ENCODE measurements at regions not wholly inside any gene's neighbourhood (a gene's known extent, or its start where the extent isn't known, plus 50 kb on each side); places are given as distances from the start of the nearest gene placed in this dataset.

DNA sequence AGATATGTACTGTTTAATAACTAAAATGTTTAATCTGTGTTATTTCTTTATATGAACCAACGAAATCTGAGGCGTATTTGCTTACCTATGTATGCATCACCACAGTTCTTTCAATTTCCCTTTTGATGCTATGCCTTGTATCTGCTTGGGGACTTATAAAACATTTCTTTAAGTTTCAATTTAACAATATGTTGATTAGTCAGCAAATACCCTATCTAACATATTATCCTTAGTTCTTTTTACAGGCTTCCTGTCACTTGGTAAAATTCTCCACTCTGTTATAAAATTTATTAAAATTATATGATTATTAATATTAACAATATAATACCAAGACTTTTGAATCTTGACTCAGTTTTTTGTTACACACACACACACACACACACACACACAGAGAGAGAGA, 174.3 kb downstream of the CPS1 start:
- no peaks in the 10 kb centered on the region for H3K9me3 ChIP-seq (ENCODE audit: control insufficient read depth in 1 of 2, insufficient read depth in 1 of 2, low read depth in 1 of 2, low read length in 2 of 2)
- CTCF ChIA-PET: no interaction called here

More for the DNA sequence above, 174.3 kb downstream of the CPS1 start:
- Histone ChIP-seq H4K20me1 (ENCODE audit: insufficient read depth) (no peaks in the 10 kb centered on the region), H3K27me3 (ENCODE audit: insufficient read depth, low read length) (no peaks in the 10 kb centered on the region), H3K79me2 (ENCODE audit: insufficient read depth, low read length) (no peaks in the 10 kb centered on the region), H2AFZ (ENCODE audit: low read depth, low read length, poor library complexity, severe bottlenecking) (no peak overlapping the region), H3K36me3 (ENCODE audit: control insufficient read depth in 1 of 2, insufficient read depth in 2 of 2, low read length in 2 of 2) (no peaks in the 10 kb centered on the region), H3K4me1 (ENCODE audit: control insufficient read depth in 1 of 2, insufficient read depth in 2 of 2, low read length in 2 of 2) (no peaks in the 10 kb centered on the region), H3K4me3 (replicated peaks in 1 of 2; ENCODE audit: low read depth in 1 of 2, low read length in 2 of 2) (no peak overlapping the region), H3K27ac (ENCODE audit: low read depth, low read length) (no peak overlapping the region), H3K4me2 (ENCODE audit: low read length) (no peak overlapping the region), H3K9me2 (ENCODE audit: insufficient read depth) (no peaks in the 10 kb centered on the region), H3K9ac (ENCODE audit: low read length) (no peak overlapping the region)
- POLR2A ChIA-PET: no interaction called here
- DNase-seq (ENCODE audit: low read depth, low spot score) (no peak), ATAC-seq (no peak)
- TF ChIP-seq, protein P1, sequence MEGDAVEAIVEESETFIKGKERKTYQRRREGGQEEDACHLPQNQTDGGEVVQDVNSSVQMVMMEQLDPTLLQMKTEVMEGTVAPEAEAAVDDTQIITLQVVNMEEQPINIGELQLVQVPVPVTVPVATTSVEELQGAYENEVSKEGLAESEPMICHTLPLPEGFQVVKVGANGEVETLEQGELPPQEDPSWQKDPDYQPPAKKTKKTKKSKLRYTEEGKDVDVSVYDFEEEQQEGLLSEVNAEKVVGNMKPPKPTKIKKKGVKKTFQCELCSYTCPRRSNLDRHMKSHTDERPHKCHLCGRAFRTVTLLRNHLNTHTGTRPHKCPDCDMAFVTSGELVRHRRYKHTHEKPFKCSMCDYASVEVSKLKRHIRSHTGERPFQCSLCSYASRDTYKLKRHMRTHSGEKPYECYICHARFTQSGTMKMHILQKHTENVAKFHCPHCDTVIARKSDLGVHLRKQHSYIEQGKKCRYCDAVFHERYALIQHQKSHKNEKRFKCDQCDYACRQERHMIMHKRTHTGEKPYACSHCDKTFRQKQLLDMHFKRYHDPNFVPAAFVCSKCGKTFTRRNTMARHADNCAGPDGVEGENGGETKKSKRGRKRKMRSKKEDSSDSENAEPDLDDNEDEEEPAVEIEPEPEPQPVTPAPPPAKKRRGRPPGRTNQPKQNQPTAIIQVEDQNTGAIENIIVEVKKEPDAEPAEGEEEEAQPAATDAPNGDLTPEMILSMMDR (IDR thresholded peaks at IDR 0.05 in 2 of 3, conservative IDR thresholded peaks at IDR 0.05 in 1 of 3; ENCODE audit: borderline replicate concordance in 1 of 3, insufficient read depth in 1 of 3, low read depth in 2 of 3, low read length in 2 of 3): no peak
- TF ChIP-seq ELF1 (IDR thresholded peaks at IDR 0.05; ENCODE audit: borderline replicate concordance, low read depth) (no peak), CBX3 (IDR thresholded peaks at IDR 0.05; ENCODE audit: low read depth) (no peak), SIN3A (IDR thresholded peaks at IDR 0.05; ENCODE audit: low read depth) (no peak), YY1 (IDR thresholded peaks at IDR 0.05; ENCODE audit: extremely low read depth, insufficient replicate concordance, low read depth, low read length) (no peak), POLR2A (IDR thresholded peaks at IDR 0.05; ENCODE audit: borderline replicate concordance, extremely low read depth, insufficient read depth, insufficient read length) (no peak), POLR2AphosphoS5 (IDR thresholded peaks at IDR 0.05; ENCODE audit: low read depth, low read length) (no peak), ZFX (IDR thresholded peaks at IDR 0.05) (no peak), ZNF274 (IDR thresholded peaks at IDR 0.05; ENCODE audit: low read depth, low read length) (no peak), TCF7L2 (IDR thresholded peaks at IDR 0.05; ENCODE audit: borderline replicate concordance, extremely low read depth, insufficient read depth, insufficient read length) (no peak), EGR1 (IDR thresholded peaks at IDR 0.05; ENCODE audit: low read depth) (no peak), FOSL1 (IDR thresholded peaks at IDR 0.05; ENCODE audit: low read depth) (no peak)
- TF ChIP-seq, protein P2, sequence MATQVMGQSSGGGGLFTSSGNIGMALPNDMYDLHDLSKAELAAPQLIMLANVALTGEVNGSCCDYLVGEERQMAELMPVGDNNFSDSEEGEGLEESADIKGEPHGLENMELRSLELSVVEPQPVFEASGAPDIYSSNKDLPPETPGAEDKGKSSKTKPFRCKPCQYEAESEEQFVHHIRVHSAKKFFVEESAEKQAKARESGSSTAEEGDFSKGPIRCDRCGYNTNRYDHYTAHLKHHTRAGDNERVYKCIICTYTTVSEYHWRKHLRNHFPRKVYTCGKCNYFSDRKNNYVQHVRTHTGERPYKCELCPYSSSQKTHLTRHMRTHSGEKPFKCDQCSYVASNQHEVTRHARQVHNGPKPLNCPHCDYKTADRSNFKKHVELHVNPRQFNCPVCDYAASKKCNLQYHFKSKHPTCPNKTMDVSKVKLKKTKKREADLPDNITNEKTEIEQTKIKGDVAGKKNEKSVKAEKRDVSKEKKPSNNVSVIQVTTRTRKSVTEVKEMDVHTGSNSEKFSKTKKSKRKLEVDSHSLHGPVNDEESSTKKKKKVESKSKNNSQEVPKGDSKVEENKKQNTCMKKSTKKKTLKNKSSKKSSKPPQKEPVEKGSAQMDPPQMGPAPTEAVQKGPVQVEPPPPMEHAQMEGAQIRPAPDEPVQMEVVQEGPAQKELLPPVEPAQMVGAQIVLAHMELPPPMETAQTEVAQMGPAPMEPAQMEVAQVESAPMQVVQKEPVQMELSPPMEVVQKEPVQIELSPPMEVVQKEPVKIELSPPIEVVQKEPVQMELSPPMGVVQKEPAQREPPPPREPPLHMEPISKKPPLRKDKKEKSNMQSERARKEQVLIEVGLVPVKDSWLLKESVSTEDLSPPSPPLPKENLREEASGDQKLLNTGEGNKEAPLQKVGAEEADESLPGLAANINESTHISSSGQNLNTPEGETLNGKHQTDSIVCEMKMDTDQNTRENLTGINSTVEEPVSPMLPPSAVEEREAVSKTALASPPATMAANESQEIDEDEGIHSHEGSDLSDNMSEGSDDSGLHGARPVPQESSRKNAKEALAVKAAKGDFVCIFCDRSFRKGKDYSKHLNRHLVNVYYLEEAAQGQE (IDR thresholded peaks at IDR 0.05; ENCODE audit: low read depth): no peak
- TF ChIP-seq, protein P3, sequence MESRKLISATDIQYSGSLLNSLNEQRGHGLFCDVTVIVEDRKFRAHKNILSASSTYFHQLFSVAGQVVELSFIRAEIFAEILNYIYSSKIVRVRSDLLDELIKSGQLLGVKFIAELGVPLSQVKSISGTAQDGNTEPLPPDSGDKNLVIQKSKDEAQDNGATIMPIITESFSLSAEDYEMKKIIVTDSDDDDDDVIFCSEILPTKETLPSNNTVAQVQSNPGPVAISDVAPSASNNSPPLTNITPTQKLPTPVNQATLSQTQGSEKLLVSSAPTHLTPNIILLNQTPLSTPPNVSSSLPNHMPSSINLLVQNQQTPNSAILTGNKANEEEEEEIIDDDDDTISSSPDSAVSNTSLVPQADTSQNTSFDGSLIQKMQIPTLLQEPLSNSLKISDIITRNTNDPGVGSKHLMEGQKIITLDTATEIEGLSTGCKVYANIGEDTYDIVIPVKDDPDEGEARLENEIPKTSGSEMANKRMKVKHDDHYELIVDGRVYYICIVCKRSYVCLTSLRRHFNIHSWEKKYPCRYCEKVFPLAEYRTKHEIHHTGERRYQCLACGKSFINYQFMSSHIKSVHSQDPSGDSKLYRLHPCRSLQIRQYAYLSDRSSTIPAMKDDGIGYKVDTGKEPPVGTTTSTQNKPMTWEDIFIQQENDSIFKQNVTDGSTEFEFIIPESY (IDR thresholded peaks at IDR 0.05; ENCODE audit: extremely low read depth, insufficient replicate concordance, low read length): no peak
- TF ChIP-seq, protein P4, sequence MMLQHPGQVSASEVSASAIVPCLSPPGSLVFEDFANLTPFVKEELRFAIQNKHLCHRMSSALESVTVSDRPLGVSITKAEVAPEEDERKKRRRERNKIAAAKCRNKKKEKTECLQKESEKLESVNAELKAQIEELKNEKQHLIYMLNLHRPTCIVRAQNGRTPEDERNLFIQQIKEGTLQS (IDR thresholded peaks at IDR 0.05): no peak
- TF ChIP-seq, protein P5, sequence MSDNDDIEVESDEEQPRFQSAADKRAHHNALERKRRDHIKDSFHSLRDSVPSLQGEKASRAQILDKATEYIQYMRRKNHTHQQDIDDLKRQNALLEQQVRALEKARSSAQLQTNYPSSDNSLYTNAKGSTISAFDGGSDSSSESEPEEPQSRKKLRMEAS (IDR thresholded peaks at IDR 0.05): no peak
- RAD21 ChIA-PET (ENCODE audit: low non-redundant PET in 1 of 2, low total read pairs in 2 of 2, uncharacterized antibody in 2 of 2, unreplicated experiment in 2 of 2): no interaction called here
- intact Hi-C loops (cut with micrococcal nuclease): no loop called here
- no TSS peak for BruUV-seq (replicated peaks)

Measured in HCT116 (cell line).